ENCODE measurements at regions not wholly inside any gene's neighbourhood (a gene's known extent, or its start where the extent isn't known, plus 50 kb on each side); places are given as distances from the start of the nearest gene placed in this dataset.

GRCh38 chr16:6153901-6154300 is 1056.3 kb upstream of the EEF2KMT start:
- no peaks in the 10 kb centered on the region for H3K4me1 ChIP-seq (ENCODE audit: insufficient read depth)
- no peak for DNase-seq
- H3K36me3 ChIP-seq (ENCODE audit: low read depth) = no peaks in the 10 kb centered on the region
- in situ Hi-C loops (cut with MboI) = no loop called here
- no peak overlapping the region for H3K4me3 ChIP-seq
- H3K79me2 ChIP-seq (ENCODE audit: insufficient read depth) = no peaks in the 10 kb centered on the region
- no peaks in the 10 kb centered on the region for H3K9me2 ChIP-seq (ENCODE audit: insufficient read depth)
- H3F3A ChIP-seq (ENCODE audit: insufficient read depth) = no peaks in the 10 kb centered on the region
- TF ChIP-seq EZH2phosphoT487 (IDR thresholded peaks at IDR 0.05; ENCODE audit: insufficient read depth, low read depth) = no peak
- no peak for TF ChIP-seq EZH2 (IDR thresholded peaks at IDR 0.05; ENCODE audit: insufficient read depth, poor library complexity, severe bottlenecking)
- no peaks in the 10 kb centered on the region for H3K9me3 ChIP-seq (ENCODE audit: low read depth)
- H3K27me3 ChIP-seq (replicated peaks; ENCODE audit: insufficient read depth) = no peaks in the 10 kb centered on the region
- no peaks in the 10 kb centered on the region for H4K20me1 ChIP-seq (ENCODE audit: insufficient read depth)
- no peak overlapping the region for H3K27ac ChIP-seq
- no peak overlapping the region for H2AFZ ChIP-seq
- H3K9ac ChIP-seq = no peak overlapping the region
- H3K4me2 ChIP-seq (ENCODE audit: unreplicated experiment) = no peak overlapping the region
- WGBS, 2 experiments (ENCODE audit: low coverage in 1 of 2, low lambda C conversion rate in 2 of 2, missing lambda C conversion rate in 2 of 2) = 50 to 59% methylated on average over 5 of the region's 5 CpGs

DNA sequence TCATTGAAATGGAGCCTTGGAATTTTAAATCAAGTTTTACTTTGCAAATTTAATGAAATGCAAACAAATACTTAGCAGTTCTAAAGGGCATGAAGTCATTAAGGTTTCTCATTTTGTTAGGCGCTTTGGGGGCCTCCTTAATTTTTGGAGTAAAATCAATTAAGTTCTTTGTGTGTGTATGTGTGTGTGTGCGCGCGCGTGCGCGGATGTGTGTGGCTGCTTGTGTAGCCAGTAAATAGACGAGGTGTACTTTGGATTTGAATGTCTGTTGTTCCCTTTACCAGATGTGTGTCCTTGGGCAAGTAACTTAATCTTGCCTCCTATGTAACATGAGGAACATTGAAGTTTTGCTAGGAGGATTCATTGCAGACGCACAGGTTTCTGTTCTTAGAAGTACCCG is 1051.4 kb upstream of the EEF2KMT start:
- Histone ChIP-seq H2AFZ (no peak overlapping the region), H3K9me3 (ENCODE audit: low read depth) (no peaks in the 10 kb centered on the region), H3K9ac (no peak overlapping the region), H4K20me1 (ENCODE audit: insufficient read depth) (no peaks in the 10 kb centered on the region), H3F3A (ENCODE audit: insufficient read depth) (no peaks in the 10 kb centered on the region), H3K36me3 (ENCODE audit: low read depth) (no peaks in the 10 kb centered on the region), H3K79me2 (ENCODE audit: insufficient read depth) (no peaks in the 10 kb centered on the region), H3K27me3 (replicated peaks; ENCODE audit: insufficient read depth) (no peaks in the 10 kb centered on the region), H3K4me2 (ENCODE audit: unreplicated experiment) (no peak overlapping the region), H3K9me2 (ENCODE audit: insufficient read depth) (no peaks in the 10 kb centered on the region), H3K4me3 (no peak overlapping the region), H3K4me1 (ENCODE audit: insufficient read depth) (no peaks in the 10 kb centered on the region), H3K27ac (no peak overlapping the region)
- 45 to 58% methylated on average over 10 of the region's 10 CpGs for WGBS, 2 experiments (ENCODE audit: low coverage in 1 of 2, low lambda C conversion rate in 2 of 2, missing lambda C conversion rate in 2 of 2)
- no peak for DNase-seq
- TF ChIP-seq EZH2phosphoT487 (IDR thresholded peaks at IDR 0.05; ENCODE audit: insufficient read depth, low read depth) (no peak), EZH2 (IDR thresholded peaks at IDR 0.05; ENCODE audit: insufficient read depth, poor library complexity, severe bottlenecking) (no peak)
- in situ Hi-C loops (cut with MboI) = no loop called here

GRCh38 chr16:6148361-6148760 is 1050.8 kb upstream of the EEF2KMT start:
- Histone ChIP-seq H3K27ac (no peak overlapping the region), H3F3A (ENCODE audit: insufficient read depth) (no peaks in the 10 kb centered on the region), H3K27me3 (replicated peaks; ENCODE audit: insufficient read depth) (no peaks in the 10 kb centered on the region), H3K79me2 (ENCODE audit: insufficient read depth) (no peaks in the 10 kb centered on the region), H3K4me2 (ENCODE audit: unreplicated experiment) (no peak overlapping the region), H3K36me3 (ENCODE audit: low read depth) (no peaks in the 10 kb centered on the region), H4K20me1 (ENCODE audit: insufficient read depth) (no peaks in the 10 kb centered on the region), H3K9ac (no peak overlapping the region), H3K4me1 (ENCODE audit: insufficient read depth) (no peaks in the 10 kb centered on the region), H2AFZ (no peak overlapping the region), H3K9me3 (ENCODE audit: low read depth) (no peaks in the 10 kb centered on the region), H3K9me2 (ENCODE audit: insufficient read depth) (no peaks in the 10 kb centered on the region), H3K4me3 (no peak overlapping the region)
- no peak for DNase-seq
- TF ChIP-seq EZH2 (IDR thresholded peaks at IDR 0.05; ENCODE audit: insufficient read depth, poor library complexity, severe bottlenecking) (no peak), EZH2phosphoT487 (IDR thresholded peaks at IDR 0.05; ENCODE audit: insufficient read depth, low read depth) (no peak)
- 3 to 5% methylated on average over 2 of the region's 2 CpGs for WGBS, 2 experiments (ENCODE audit: low coverage in 1 of 2, low lambda C conversion rate in 2 of 2, missing lambda C conversion rate in 2 of 2)
- in situ Hi-C loops (cut with MboI) = no loop called here

- Histone ChIP-seq H3K4me3 (no peak overlapping the region), H3F3A (ENCODE audit: insufficient read depth) (no peaks in the 10 kb centered on the region), H3K27ac (no peak overlapping the region), H3K79me2 (ENCODE audit: insufficient read depth) (no peaks in the 10 kb centered on the region), H3K27me3 (replicated peaks; ENCODE audit: insufficient read depth) (no peaks in the 10 kb centered on the region), H3K9me2 (ENCODE audit: insufficient read depth) (no peaks in the 10 kb centered on the region), H4K20me1 (ENCODE audit: insufficient read depth) (no peaks in the 10 kb centered on the region), H3K4me2 (ENCODE audit: unreplicated experiment) (no peak overlapping the region), H3K4me1 (ENCODE audit: insufficient read depth) (no peaks in the 10 kb centered on the region), H3K9me3 (ENCODE audit: low read depth) (no peaks in the 10 kb centered on the region), H3K36me3 (ENCODE audit: low read depth) (no peaks in the 10 kb centered on the region), H3K9ac (no peak overlapping the region), H2AFZ (no peak overlapping the region)
- in situ Hi-C loops (cut with MboI) = no loop called here
- no peak for TF ChIP-seq EZH2 (IDR thresholded peaks at IDR 0.05; ENCODE audit: insufficient read depth, poor library complexity, severe bottlenecking)
- TF ChIP-seq EZH2phosphoT487 (IDR thresholded peaks at IDR 0.05; ENCODE audit: insufficient read depth, low read depth) = no peak
- no peak for DNase-seq
- WGBS, 2 experiments (ENCODE audit: low coverage in 1 of 2, low lambda C conversion rate in 2 of 2, missing lambda C conversion rate in 2 of 2) = 7 to 12% methylated on average over 9 of the region's 9 CpGs
Observed at GRCh38 chr16:6146874-6147425, 1049.4 kb upstream of the EEF2KMT start.

DNA sequence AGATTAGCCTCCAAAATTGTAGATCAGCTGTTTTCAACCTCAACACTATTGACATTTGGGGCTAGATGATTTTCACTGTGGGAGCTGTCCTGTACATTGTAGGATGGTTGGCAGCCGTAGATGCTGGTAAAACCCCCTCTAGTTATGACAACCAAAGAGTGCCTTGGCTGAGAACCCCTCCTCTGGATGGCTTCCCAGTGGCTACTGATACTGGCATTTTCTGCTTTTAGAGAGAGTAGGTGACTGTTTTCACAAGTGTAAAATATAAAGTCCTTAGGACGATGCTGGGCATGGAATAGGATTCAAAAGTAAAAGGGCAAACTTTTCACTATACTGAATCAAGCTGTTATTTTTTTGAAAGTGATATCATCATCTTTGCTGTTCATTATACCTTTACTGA is 1048.8 kb upstream of the EEF2KMT start:
- Histone ChIP-seq H3K4me2 (ENCODE audit: unreplicated experiment) (no peak overlapping the region), H3K9me3 (ENCODE audit: low read depth) (no peaks in the 10 kb centered on the region), H3F3A (ENCODE audit: insufficient read depth) (no peaks in the 10 kb centered on the region), H3K27ac (no peak overlapping the region), H4K20me1 (ENCODE audit: insufficient read depth) (no peaks in the 10 kb centered on the region), H3K36me3 (ENCODE audit: low read depth) (no peaks in the 10 kb centered on the region), H3K4me1 (ENCODE audit: insufficient read depth) (no peaks in the 10 kb centered on the region), H3K79me2 (ENCODE audit: insufficient read depth) (no peaks in the 10 kb centered on the region), H2AFZ (no peak overlapping the region), H3K9me2 (ENCODE audit: insufficient read depth) (no peaks in the 10 kb centered on the region), H3K4me3 (no peak overlapping the region), H3K27me3 (replicated peaks; ENCODE audit: insufficient read depth) (no peaks in the 10 kb centered on the region), H3K9ac (no peak overlapping the region)
- in situ Hi-C loops (cut with MboI) = no loop called here
- TF ChIP-seq EZH2 (IDR thresholded peaks at IDR 0.05; ENCODE audit: insufficient read depth, poor library complexity, severe bottlenecking) = no peak
- no peak for TF ChIP-seq EZH2phosphoT487 (IDR thresholded peaks at IDR 0.05; ENCODE audit: insufficient read depth, low read depth)
- no peak for DNase-seq
- 19 to 20% methylated on average over 2 of the region's 2 CpGs for WGBS, 2 experiments (ENCODE audit: low coverage in 1 of 2, low lambda C conversion rate in 2 of 2, missing lambda C conversion rate in 2 of 2)

All from GM23248 (cell line).